Vagina (tissue), 2 donors: ENCODE measurements at regions not wholly inside any gene's neighbourhood (a gene's known extent, or its start where the extent isn't known, plus 50 kb on each side); places are given as distances from the start of the nearest gene placed in this dataset.

Source experiments
- CTCF ChIP-seq, 3 experiments: fragments of 450-650 bp in 2 of 3; fragments of 200-600 bp in 1 of 3; sonication (generic) in 1 of 3; IDR thresholded peaks; one replicate each; pipeline ENCODE4 v1.5.1; 2017 to 2019; ENCODE audit warnings: antibody characterized with exemption in 3 of 3, mild to moderate bottlenecking in 2 of 3, moderate library complexity in 2 of 3
- POLR2A ChIP-seq, 2 donors: fragments of 450-650 bp; IDR thresholded peaks; one replicate each; pipeline ENCODE4 v1.6.1; 2017; ENCODE audit warnings: antibody characterized with exemption in 2 of 2, mild to moderate bottlenecking in 2 of 2, moderate library complexity in 2 of 2
- POLR2AphosphoS5 ChIP-seq, 2 donors: sonication (generic); formaldehyde crosslinking; IDR thresholded peaks; one replicate each; pipeline ENCODE4 v1.9.0; 2017; ENCODE audit warnings: antibody characterized with exemption in 2 of 2, mild to moderate bottlenecking in 2 of 2, low read depth in 1 of 2; ENCODE audit not compliant: insufficient read depth in 1 of 2

GRCh38 chr2:144570566-144570965 is 50.6 kb upstream of the ZEB2 start:
- no peak for TF ChIP-seq CTCF (IDR thresholded peaks at IDR 0.05)
- TF ChIP-seq POLR2AphosphoS5 (IDR thresholded peaks at IDR 0.05; ENCODE audit: insufficient read depth in 1 of 2, low read depth in 1 of 2), result no peak
- no peak for TF ChIP-seq POLR2A (IDR thresholded peaks at IDR 0.05)
